HG02943 (cell line): ENCODE measurements at regions not wholly inside any gene's neighbourhood (a gene's known extent, or its start where the extent isn't known, plus 50 kb on each side); places are given as distances from the start of the nearest gene placed in this dataset.

Experiments
- ATAC-seq: cut with Tn5 transposase; IDR thresholded peaks from one replicate; pipeline ENCODE4 v1.9.1; 2021; ENCODE audit warnings: mild to moderate bottlenecking, low read depth, moderate library complexity; ENCODE audit not compliant: unreplicated experiment

GRCh38 chr4:57544811-57545654, 434.8 kb upstream of the IGFBP7 start:
- no peak for ATAC-seq

GRCh38 chr4:57504797-57505530, 394.8 kb upstream of the IGFBP7 start:
- no peak for ATAC-seq

DNA sequence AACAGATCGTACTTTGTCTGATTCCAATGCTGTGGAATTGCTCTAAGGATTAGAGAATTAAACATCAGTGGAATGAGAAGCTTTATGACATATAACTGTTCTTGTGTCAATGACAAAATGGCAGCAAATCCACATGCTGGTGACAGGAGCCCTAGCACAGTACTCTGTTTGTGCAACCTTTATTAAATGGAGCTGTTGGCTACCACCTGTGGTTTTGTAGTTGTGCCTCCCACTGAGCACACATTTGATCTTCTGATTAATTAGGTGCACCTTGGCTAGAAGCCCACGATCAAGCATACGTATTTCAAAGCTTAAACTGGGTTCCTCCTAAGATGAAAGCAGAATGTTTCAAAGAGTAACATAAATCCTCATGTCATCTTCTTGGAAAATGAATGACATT, 394.0 kb upstream of the IGFBP7 start:
- ATAC-seq: no peak

DNA sequence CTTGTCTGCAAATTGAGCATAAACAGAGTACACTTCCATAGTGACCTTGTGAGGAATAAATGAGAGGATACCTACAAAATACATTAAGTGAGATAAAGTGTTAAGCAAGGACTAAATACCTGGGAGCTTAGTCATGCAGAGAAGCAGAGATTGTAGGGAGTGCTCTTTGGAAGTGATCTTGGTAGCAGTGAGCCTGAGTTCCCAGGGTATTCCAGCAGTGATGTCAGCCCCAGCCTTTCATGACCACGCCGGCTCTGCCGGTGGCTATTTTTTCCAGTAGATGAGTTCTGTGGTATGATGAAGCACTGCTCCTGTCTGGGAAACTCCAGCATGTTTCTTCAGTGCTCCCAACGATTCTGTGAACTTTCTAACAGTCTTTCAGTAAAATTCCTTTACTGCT, 391.5 kb upstream of the IGFBP7 start:
- no peak for ATAC-seq

DNA sequence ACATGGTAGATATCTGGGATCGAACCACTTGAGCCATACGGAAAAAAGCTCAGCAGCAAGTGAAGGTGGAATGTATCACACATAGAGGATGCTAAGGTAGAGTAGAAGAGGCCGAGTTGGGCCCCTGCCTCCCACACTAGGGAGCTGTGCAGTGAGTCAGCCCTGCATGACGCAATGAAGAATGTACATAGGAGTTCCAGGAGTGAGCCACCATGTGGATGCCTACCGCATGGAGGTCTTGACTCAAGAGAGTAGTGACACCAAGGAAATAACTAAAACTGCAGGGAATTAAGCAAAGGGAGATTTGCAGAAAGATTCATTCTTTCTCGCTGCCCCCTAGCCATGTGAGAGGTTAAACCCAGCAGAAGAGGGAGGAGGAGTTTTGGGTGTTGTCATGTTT, 389.6 kb upstream of the IGFBP7 start:
- no peak for ATAC-seq

DNA sequence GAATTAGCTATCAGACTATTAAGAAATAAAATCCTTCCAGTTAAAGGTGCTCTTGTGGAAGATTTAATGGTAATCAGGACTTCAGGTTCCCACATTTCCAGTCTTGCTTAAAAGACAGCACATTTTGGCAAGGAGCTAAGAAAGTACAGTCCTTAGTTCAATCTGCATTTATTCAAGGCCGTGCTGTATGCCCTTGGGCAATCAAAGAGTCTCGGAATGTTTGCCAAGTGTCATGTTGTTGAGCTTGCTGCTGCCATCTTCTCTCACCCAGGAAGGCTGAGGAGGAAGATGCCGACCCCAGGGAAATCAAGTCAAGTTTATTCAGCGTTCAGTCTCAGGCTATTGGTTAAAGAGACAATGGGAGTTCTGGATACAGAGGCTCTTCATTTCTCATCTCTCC, 388.1 kb upstream of the IGFBP7 start:
- ATAC-seq: no peak

- ATAC-seq: no peak
Measured at GRCh38 chr4:57496697-57497471, 386.7 kb upstream of the IGFBP7 start.

DNA sequence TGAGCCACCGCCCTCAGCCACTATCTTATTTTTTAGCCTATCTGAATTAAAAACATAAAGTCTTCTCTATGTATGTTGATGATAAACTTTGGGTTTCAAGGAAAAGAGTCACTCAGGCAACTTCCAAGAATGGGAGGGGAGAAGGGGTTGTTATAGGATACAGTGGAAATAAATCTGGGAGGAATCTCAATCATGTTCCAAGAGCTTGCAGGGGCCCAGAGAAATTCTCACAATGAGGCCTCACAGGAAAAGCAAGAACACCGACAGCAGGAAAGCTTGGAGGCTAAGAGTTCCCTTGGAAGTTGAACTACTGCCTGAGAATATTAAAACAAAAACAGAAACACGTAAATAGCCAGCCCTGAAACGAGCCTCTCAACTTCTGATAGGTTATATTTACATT, 384.6 kb upstream of the IGFBP7 start:
- no peak for ATAC-seq

DNA sequence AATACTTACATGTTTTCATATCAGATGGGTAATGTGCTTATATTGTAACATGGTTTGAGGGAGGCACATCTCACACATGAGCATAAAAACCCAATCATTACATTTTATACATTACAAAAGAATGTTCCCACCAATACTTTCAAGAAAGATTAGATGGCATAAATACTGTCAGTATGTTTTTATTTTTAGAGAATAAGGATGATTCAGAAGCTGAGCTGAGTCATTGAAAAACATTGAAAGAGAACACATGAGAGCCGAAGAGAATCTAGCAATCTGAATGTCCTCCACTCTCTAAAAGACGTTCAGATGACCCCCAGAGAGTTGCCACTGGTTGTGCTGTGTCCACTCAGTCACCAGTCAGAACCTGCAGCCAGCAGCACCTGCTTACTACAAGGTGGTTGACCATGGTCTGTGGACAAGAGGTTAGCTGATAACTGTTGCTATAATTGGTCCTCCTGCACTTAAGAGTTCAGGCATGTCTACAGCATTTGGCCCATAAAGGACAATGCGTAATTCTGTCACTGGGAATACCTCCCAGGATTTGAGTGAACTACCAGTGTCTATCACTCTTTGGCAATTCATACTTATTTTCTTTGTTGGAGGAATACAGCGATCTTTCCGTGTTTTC, 382.2 kb upstream of the IGFBP7 start:
- no peak for ATAC-seq

GRCh38 chr4:57491388-57491787, 381.2 kb upstream of the IGFBP7 start:
- no peak for ATAC-seq

DNA sequence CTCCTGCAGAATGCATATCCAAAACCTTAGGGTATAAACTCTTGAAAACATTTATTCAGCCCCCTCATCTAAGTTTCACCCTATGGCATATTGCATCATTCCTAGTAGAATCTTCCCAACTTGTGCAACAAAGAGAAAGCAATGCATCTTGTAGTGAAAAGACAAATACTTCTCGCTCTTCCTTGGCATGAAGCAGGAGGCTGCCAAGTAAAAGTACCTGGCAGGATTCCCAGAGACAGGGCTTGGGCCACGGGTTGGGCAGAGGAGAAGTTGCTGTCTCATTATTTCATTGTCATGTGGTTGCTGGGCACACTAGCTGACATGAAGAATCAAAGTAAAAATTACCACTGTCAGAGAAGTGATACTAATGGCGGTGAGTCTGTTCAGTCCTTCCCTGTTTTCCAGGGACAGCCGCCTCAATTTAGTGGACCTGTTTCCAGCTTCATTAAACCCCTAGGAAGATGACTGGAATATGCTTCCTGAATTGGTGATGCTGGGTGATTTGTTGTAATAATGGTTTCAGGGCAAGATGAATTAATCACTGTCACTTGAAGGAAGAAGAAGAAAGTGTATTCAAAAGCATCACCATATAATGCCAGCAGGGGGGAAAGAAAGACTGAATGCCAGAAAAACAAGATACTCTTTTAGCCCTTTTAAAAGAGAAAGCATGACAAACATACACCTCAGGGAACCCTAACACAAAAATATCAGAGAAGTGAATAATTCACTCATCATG, 380.5 kb upstream of the IGFBP7 start:
- ATAC-seq: no peak

DNA sequence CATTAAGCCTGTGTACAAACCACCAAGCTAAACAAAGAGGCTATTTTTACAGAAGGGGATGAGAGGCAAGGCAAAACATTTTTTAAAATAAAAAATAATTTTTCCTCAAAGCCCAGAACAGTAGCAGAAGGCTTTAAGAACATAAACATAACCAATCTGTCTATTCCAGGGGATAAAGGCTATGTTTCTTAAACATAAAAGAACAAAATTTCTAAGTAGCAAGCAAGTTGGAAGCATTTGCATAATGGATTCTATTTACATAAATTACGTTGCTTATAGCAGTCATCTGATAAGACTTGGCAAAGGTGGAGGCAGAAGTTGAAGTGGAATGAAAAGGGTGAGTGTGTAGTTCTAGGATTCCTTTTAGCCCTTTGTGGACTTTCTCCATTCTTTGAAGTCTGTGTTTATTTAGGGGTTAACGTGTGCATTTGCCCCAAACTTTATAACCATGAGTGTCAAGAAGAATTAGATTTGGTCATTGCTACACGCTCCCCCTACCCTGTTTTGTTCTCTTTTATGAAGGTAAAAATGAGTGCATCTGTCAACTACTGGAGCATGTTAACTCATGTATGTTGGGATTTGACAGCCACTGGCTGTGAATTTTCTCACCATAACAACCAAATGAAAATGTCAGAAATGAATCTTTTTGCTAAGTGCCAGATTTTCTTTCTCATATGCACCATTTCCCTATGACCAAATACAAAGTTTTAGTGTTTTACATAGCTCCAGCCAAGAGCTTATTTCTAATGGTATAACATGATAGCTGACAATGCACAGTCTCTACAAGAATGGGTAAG, 378.4 kb upstream of the IGFBP7 start:
- ATAC-seq: no peak

DNA sequence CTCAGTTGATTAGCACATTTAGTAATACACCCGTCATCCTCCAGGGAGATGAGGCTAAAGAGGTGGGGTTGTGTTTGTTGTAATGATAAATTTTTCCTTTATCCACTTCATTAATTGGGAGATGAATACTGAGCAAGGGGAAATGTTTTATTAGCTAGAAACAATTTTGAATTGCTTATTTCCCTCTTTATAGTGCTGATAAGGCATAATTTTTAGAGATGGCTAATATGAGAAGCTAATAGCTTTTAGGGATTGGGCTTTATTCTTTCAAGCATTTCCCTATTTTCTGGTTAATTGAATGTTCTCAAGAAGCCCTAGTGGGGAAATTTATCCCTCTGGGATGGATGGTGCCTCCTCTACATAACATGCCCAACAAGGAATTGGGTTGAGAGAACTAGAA, 365.2 kb upstream of the IGFBP7 start:
- no peak for ATAC-seq

DNA sequence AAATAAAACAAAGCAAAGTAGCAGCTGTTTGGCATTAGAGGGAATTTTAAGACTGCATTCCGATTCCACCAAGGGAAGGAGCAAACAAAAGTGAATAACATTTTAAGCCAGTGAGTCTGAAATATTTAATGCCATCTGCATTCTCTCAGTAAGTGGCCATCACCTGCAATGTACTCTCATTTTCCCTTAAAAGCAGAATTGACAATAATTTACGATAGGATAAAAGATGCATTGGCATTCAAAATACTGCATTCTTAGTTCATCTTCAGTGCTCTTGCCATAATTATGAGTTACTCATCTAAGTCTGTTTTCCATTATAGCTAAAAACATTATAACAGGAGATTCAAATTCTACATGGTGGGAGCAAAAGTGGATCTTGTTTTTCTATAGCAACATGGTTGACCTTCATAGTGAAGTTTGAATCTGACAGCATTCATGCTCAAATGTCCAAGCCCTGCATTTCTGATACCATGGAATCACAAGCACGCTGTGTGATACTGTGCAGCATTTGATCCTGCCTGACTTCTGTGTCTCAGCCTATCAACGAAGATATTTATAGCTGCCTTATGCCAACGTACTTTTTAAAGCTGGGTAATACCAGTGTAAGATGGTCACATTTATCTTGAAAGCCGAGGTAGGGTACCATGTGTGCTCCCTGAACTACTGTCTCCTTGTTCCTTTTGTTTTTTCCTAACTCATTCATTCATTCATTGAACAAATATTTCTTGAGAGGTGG, 355.3 kb upstream of the IGFBP7 start:
- ATAC-seq: no peak

GRCh38 chr4:57462843-57463242, 352.7 kb upstream of the IGFBP7 start:
- ATAC-seq: no peak

DNA sequence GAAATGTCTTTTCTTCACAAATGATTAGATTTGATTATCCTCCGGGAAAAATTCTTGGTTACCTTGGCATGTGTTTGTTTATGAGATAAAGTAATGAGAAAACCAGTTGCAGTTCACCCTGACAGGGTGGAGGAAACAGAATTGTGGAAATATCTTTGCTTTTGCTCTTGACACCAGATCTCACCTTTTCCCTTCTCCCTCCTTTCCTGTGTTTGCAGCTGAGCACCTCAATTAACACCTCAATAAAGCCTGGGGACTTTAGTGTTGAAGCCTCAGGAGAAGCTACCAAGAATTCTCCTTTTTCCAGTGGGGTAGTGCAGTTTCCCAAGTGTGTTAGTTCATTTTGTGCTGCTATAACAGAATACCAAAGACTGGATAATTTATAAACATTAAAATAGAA, 350.8 kb upstream of the IGFBP7 start:
- ATAC-seq: no peak

GRCh38 chr4:57448901-57449300, 338.7 kb upstream of the IGFBP7 start:
- no peak for ATAC-seq

- no peak for ATAC-seq
Measured at GRCh38 chr4:57448452-57448851, 338.3 kb upstream of the IGFBP7 start.

DNA sequence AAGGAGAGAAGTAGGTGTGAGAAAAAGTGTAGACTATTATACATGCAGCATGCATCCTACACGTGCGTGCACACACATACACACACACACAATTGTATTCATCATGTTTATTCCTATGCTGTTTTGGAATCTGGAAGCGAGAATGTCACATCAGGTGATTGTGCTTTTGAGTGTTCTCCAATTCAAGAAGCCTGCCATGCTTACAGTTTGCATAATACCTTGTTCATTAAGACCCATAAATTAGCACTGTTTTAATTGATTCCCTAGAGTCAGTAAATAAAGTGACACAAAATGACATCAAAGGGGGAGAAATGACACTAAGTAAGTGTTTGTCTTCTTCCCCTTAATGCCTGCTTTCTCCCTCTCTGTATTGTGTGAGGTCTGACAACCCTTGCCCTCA, 336.1 kb upstream of the IGFBP7 start:
- no peak for ATAC-seq
